Central memory CD8-positive, alpha-beta T cell (primary cell): ENCODE measurements at regions not wholly inside any gene's neighbourhood (a gene's known extent, or its start where the extent isn't known, plus 50 kb on each side); places are given as distances from the start of the nearest gene placed in this dataset.

Experiments
- ATAC-seq: fragments of 150-1000 bp; cut with Tn5 transposase; replicated peaks from 2 replicates; pipeline ENCODE4 v1.10.0; 2022; ENCODE audit warnings: mild to moderate bottlenecking, moderate FRiP score, moderate number of reproducible peaks; ENCODE audit not compliant: poor library complexity, severe bottlenecking; ENCODE audit errors: extremely low read depth
- DNase-seq, 2 donors: peaks; one replicate each; pipeline ENCODE4 v3.0.0; 2021; ENCODE audit warnings: low spot score in 2 of 2
- H3K27ac Mint-ChIP-seq: one replicate; pipeline ENCODE4 v1.8.0; 2022; ENCODE audit warnings: low read depth, mild to moderate bottlenecking, moderate library complexity, mixed read lengths
- H3K27me3 Mint-ChIP-seq: one replicate; pipeline ENCODE4 v1.8.0; 2022; ENCODE audit warnings: mixed read lengths
- H3K36me3 Mint-ChIP-seq: one replicate; pipeline ENCODE4 v1.8.0; 2022; ENCODE audit warnings: mild to moderate bottlenecking, moderate library complexity, mixed read lengths; ENCODE audit not compliant: insufficient read depth
- H3K4me1 Mint-ChIP-seq: one replicate; pipeline ENCODE4 v1.8.0; 2022; ENCODE audit warnings: mixed read lengths
- H3K4me3 Mint-ChIP-seq: one replicate; pipeline ENCODE4 v1.8.0; 2022; ENCODE audit warnings: mild to moderate bottlenecking, moderate library complexity, mixed read lengths
- H3K9me3 Mint-ChIP-seq: one replicate; pipeline ENCODE4 v1.8.0; 2022; ENCODE audit warnings: mixed read lengths

DNA sequence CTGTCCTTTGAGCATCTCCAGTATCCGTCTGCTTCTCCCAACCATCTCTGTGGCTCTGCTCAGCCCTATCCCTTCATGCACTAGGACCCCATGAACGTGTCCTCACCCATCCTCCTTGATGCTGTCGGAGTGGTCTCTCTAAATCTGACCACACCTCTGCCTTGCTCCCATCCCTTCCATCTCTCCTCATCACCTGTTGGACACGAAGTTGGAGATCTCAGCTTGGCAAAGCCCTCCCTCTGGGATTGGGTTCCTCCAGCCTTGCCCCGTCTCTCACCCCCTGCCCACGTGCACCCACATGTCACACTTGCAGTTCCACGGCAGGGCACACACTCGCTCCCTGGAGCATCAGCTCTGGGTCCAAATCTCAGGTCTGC, 135.7 kb downstream of the ACTL8 start:
- H3K27ac Mint-ChIP-seq = no peak overlapping the region
- H3K4me3 Mint-ChIP-seq = no peak overlapping the region
- DNase-seq (no peak), ATAC-seq (no peak)
- H3K27me3 Mint-ChIP-seq = peaks cover 31% of the 10 kb centered on the region
- H3K4me1 Mint-ChIP-seq = no peaks in the 10 kb centered on the region
- H3K36me3 Mint-ChIP-seq = peaks cover 1% of the 10 kb centered on the region
- H3K9me3 Mint-ChIP-seq = no peaks in the 10 kb centered on the region

- Mint-ChIP-seq H3K4me3 (no peak overlapping the region), H3K4me1 (no peaks in the 10 kb centered on the region), H3K27me3 (peaks cover 37% of the 10 kb centered on the region), H3K36me3 (peaks cover 1% of the 10 kb centered on the region), H3K9me3 (no peaks in the 10 kb centered on the region), H3K27ac (no peak overlapping the region)
- DNase-seq (no peak), ATAC-seq (no peak)
Observed at GRCh38 chr1:17891205-17892110, 136.3 kb downstream of the ACTL8 start.

GRCh38 chr1:17892225-17892624, 137.1 kb downstream of the ACTL8 start:
- DNase-seq (no peak), ATAC-seq (no peak)
- Mint-ChIP-seq H3K27ac (no peak overlapping the region), H3K4me1 (no peaks in the 10 kb centered on the region), H3K4me3 (no peak overlapping the region), H3K9me3 (no peaks in the 10 kb centered on the region), H3K27me3 (peaks cover 41% of the 10 kb centered on the region), H3K36me3 (peaks cover 1% of the 10 kb centered on the region)

GRCh38 chr1:17892851-17893250, 137.7 kb downstream of the ACTL8 start:
- DNase-seq (no peak), ATAC-seq (no peak)
- peaks cover 1% of the 10 kb centered on the region for H3K36me3 Mint-ChIP-seq
- no peak overlapping the region for H3K4me3 Mint-ChIP-seq
- peaks cover 48% of the 10 kb centered on the region for H3K27me3 Mint-ChIP-seq
- no peaks in the 10 kb centered on the region for H3K4me1 Mint-ChIP-seq
- H3K27ac Mint-ChIP-seq = no peak overlapping the region
- H3K9me3 Mint-ChIP-seq = no peaks in the 10 kb centered on the region

- Mint-ChIP-seq H3K4me3 (no peak overlapping the region), H3K27me3 (peaks cover 57% of the 10 kb centered on the region), H3K27ac (no peak overlapping the region), H3K36me3 (peaks cover 1% of the 10 kb centered on the region), H3K4me1 (no peaks in the 10 kb centered on the region), H3K9me3 (no peaks in the 10 kb centered on the region)
- no peak for ATAC-seq
- DNase-seq = no peak
Observed at GRCh38 chr1:17893891-17894631, 138.9 kb downstream of the ACTL8 start.

- H3K27me3 Mint-ChIP-seq = peaks cover 56% of the 10 kb centered on the region
- H3K27ac Mint-ChIP-seq = no peak overlapping the region
- H3K36me3 Mint-ChIP-seq = peaks cover 1% of the 10 kb centered on the region
- H3K9me3 Mint-ChIP-seq = no peaks in the 10 kb centered on the region
- ATAC-seq (no peak), DNase-seq (no peak)
- no peak overlapping the region for H3K4me3 Mint-ChIP-seq
- no peaks in the 10 kb centered on the region for H3K4me1 Mint-ChIP-seq
Observed at GRCh38 chr1:17895401-17895800, 140.3 kb downstream of the ACTL8 start.

DNA sequence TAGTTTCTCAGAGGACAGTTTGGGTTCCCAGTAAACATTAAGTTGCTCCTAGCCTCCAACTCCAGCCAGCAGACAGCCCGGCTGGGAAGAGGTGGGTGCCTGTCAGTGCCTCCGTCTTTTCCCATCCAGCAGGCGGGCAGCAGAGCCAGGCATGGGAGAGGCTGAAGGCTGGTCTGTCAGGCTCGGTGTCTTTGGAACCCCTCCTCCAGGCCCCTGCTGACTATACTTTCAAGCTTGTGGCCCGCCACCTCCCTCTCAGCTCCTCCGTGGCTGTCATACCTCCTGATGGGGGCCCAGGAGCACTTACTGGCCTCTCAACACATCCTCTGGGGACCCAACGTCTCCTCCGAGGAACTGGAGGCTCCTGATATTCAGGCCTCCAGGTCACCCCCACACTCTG, 140.9 kb downstream of the ACTL8 start:
- no peak overlapping the region for H3K27ac Mint-ChIP-seq
- no peak for ATAC-seq
- H3K4me3 Mint-ChIP-seq = no peak overlapping the region
- no peaks in the 10 kb centered on the region for H3K9me3 Mint-ChIP-seq
- no peaks in the 10 kb centered on the region for H3K4me1 Mint-ChIP-seq
- H3K27me3 Mint-ChIP-seq = peaks cover 51% of the 10 kb centered on the region
- DNase-seq = no peak
- peaks cover 1% of the 10 kb centered on the region for H3K36me3 Mint-ChIP-seq

DNA sequence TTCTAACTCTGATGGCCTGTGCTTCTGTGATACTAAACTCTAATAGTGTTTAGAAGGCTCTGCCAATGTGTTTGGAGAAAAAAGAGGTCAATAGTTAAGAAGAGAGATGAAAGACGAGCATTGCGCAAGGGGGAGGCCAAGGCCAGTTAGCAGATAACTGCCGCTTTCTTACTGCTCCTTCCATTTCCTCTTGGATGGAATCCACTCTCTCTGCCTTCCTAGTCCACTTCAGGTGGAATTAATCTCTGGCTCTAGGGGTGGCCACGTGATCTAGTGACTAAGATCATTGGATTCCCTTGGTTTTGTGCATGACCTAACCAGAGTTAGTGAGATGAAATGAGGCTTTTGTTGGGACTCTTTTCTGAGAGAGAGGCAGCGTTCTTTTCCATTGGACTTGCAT, 148.3 kb downstream of the ACTL8 start:
- H3K9me3 Mint-ChIP-seq = no peaks in the 10 kb centered on the region
- H3K4me1 Mint-ChIP-seq = no peaks in the 10 kb centered on the region
- peaks cover 53% of the 10 kb centered on the region for H3K27me3 Mint-ChIP-seq
- DNase-seq = no peak
- no peaks in the 10 kb centered on the region for H3K36me3 Mint-ChIP-seq
- no peak overlapping the region for H3K27ac Mint-ChIP-seq
- no peak overlapping the region for H3K4me3 Mint-ChIP-seq
- no peak for ATAC-seq

- no peaks in the 10 kb centered on the region for H3K36me3 Mint-ChIP-seq
- H3K4me3 Mint-ChIP-seq = no peak overlapping the region
- no peak for ATAC-seq
- no peak for DNase-seq
- H3K9me3 Mint-ChIP-seq = no peaks in the 10 kb centered on the region
- no peak overlapping the region for H3K27ac Mint-ChIP-seq
- H3K4me1 Mint-ChIP-seq = no peaks in the 10 kb centered on the region
- peaks cover 51% of the 10 kb centered on the region for H3K27me3 Mint-ChIP-seq
Observed at GRCh38 chr1:17904290-17904689, 149.2 kb downstream of the ACTL8 start.

DNA sequence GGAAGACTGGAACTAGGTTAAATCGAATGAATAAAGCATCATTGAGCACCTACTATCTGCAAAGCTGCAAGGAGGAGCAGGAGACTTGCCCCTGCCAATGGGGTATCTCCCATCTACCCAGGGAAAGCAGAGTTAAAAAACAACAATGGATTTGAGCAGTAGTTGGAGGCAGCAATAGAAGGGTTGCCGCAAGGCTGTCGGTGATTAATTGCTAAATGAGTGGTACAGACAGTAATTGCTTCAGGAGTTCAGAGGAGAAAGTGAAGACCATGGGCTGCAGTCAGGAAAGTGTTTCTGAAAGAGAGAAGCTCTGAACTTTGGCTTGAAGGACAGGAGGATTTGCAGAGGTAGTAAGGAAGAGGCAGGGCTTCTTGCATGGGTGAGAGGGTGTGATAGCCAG, 152.9 kb downstream of the ACTL8 start:
- H3K9me3 Mint-ChIP-seq = no peaks in the 10 kb centered on the region
- H3K27ac Mint-ChIP-seq = no peak overlapping the region
- H3K27me3 Mint-ChIP-seq = peaks cover 60% of the 10 kb centered on the region
- H3K36me3 Mint-ChIP-seq = no peaks in the 10 kb centered on the region
- no peak for ATAC-seq
- H3K4me3 Mint-ChIP-seq = no peak overlapping the region
- H3K4me1 Mint-ChIP-seq = no peaks in the 10 kb centered on the region
- no peak for DNase-seq

GRCh38 chr1:17908945-17909344, 153.8 kb downstream of the ACTL8 start:
- H3K36me3 Mint-ChIP-seq = no peaks in the 10 kb centered on the region
- H3K4me3 Mint-ChIP-seq = no peak overlapping the region
- H3K27me3 Mint-ChIP-seq = peaks cover 68% of the 10 kb centered on the region
- H3K9me3 Mint-ChIP-seq = no peaks in the 10 kb centered on the region
- ATAC-seq (no peak), DNase-seq (no peak)
- no peak overlapping the region for H3K27ac Mint-ChIP-seq
- no peaks in the 10 kb centered on the region for H3K4me1 Mint-ChIP-seq

- no peaks in the 10 kb centered on the region for H3K36me3 Mint-ChIP-seq
- no peak for ATAC-seq
- H3K27me3 Mint-ChIP-seq = peaks cover 68% of the 10 kb centered on the region
- H3K4me1 Mint-ChIP-seq = no peaks in the 10 kb centered on the region
- H3K4me3 Mint-ChIP-seq = no peak overlapping the region
- no peak for DNase-seq
- no peaks in the 10 kb centered on the region for H3K9me3 Mint-ChIP-seq
- no peak overlapping the region for H3K27ac Mint-ChIP-seq
Observed at GRCh38 chr1:17909634-17910033, 154.5 kb downstream of the ACTL8 start.

DNA sequence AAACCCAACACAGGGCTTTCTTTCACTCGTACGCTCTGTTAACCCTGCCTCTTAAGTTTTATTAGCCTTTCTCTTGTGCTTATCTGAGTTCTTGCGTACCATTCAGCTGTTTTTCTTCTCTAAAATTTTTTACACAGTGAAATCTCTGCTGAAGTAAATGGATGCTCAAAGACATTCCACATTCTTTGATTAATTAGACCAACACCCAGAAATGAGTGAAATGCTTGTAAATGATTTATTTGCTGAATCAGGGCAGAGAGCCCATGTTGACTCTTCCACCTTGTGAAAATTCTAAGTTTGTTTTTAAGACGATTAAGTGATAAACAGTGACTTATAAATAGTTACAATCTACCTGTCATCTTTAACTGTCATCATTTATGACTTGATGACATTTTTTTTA, 156.7 kb downstream of the ACTL8 start:
- Mint-ChIP-seq H3K36me3 (no peaks in the 10 kb centered on the region), H3K4me3 (no peak overlapping the region), H3K27ac (no peak overlapping the region), H3K4me1 (no peaks in the 10 kb centered on the region), H3K27me3 (peaks cover 69% of the 10 kb centered on the region), H3K9me3 (no peaks in the 10 kb centered on the region)
- ATAC-seq = no peak
- DNase-seq = no peak
